ENCODE measurements at regions not wholly inside any gene's neighbourhood (a gene's known extent, or its start where the extent isn't known, plus 50 kb on each side); places are given as distances from the start of the nearest gene placed in this dataset.

- TF ChIP-seq POLR2A (IDR thresholded peaks at IDR 0.05; ENCODE audit: low read depth, low read length), result no peak
- TF ChIP-seq POLR2AphosphoS5 (IDR thresholded peaks at IDR 0.05; ENCODE audit: low read depth, low read length), result no peak
- no peak for TF ChIP-seq TAF1 (IDR thresholded peaks at IDR 0.05; ENCODE audit: low read depth, low read length)
- TF ChIP-seq SPI1 (IDR thresholded peaks at IDR 0.05; ENCODE audit: low read depth, low read length), result no peak
Observed at GRCh38 chr20:4327956-4328355, 78.9 kb upstream of the ADRA1D start.
